Endothelial cell of umbilical vein (primary cell): ENCODE measurements at regions not wholly inside any gene's neighbourhood (a gene's known extent, or its start where the extent isn't known, plus 50 kb on each side); places are given as distances from the start of the nearest gene placed in this dataset.

Experiments used
- CTCF ChIP-seq, 2 donors: IDR thresholded peaks; 1 replicate in 1 of 2; 2 replicates in 1 of 2; pipeline ENCODE4 v1.5.1; 2011; ENCODE audit warnings: low read length in 2 of 2, mild to moderate bottlenecking in 2 of 2, moderate library complexity in 2 of 2, control low read depth in 1 of 2, inconsistent platforms in 1 of 2, low read depth in 1 of 2; ENCODE audit not compliant: insufficient read depth in 1 of 2; ENCODE audit errors: extremely low read depth in 1 of 2
- EZH2 ChIP-seq: IDR thresholded peaks from 2 replicates; pipeline ENCODE4 v1.6.1; 2012; ENCODE audit warnings: borderline replicate concordance, low read depth, mild to moderate bottlenecking, moderate library complexity, low read length, inconsistent platforms; ENCODE audit not compliant: severe bottlenecking
- FOS ChIP-seq: IDR thresholded peaks from 2 replicates; pipeline ENCODE4 v1.6.1; 2011; ENCODE audit warnings: mild to moderate bottlenecking, low read length, moderate library complexity, borderline replicate concordance; ENCODE audit not compliant: insufficient read depth
- GATA2 ChIP-seq: IDR thresholded peaks from 2 replicates; pipeline ENCODE4 v1.7.0; 2011; ENCODE audit warnings: low read depth, mild to moderate bottlenecking, moderate library complexity, mixed read lengths, low read length; ENCODE audit not compliant: insufficient read length, insufficient read depth
- JUN ChIP-seq: IDR thresholded peaks from 2 replicates; pipeline ENCODE4 v1.6.1; 2011; ENCODE audit warnings: borderline replicate concordance, low read depth; ENCODE audit not compliant: insufficient read length, insufficient read depth
- MAX ChIP-seq: IDR thresholded peaks from 2 replicates; pipeline ENCODE4 v1.6.1; 2011; ENCODE audit not compliant: insufficient read depth, insufficient read length
- MYC ChIP-seq: IDR thresholded peaks from one replicate; pipeline ENCODE4 v1.6.1; 2011; ENCODE audit warnings: mild to moderate bottlenecking, low read depth, low read length
- POLR2A ChIP-seq: IDR thresholded peaks from 2 replicates; pipeline ENCODE4 v1.6.1; 2012; ENCODE audit warnings: low read depth, mild to moderate bottlenecking, control low read depth, low read length
- POLR2AphosphoS5 ChIP-seq: IDR thresholded peaks from 2 replicates; pipeline ENCODE4 v1.6.1; 2012; ENCODE audit warnings: low read depth, mild to moderate bottlenecking, control low read depth, low read length, moderate library complexity; ENCODE audit not compliant: insufficient read depth

- TF ChIP-seq CTCF (IDR thresholded peaks at IDR 0.05; ENCODE audit: extremely low read depth in 1 of 2, insufficient read depth in 1 of 2, low read depth in 1 of 2, low read length in 2 of 2) (no peak), POLR2AphosphoS5 (no peak), MAX (no peak), POLR2A (no peak), MYC (no peak), EZH2 (no peak), GATA2 (no peak), JUN (no peak), FOS (no peak)
These were observed 1136.8 kb upstream of the ADGRL4 start for GRCh38 chr1:80143361-80143760.
